ENCODE measurements at regions not wholly inside any gene's neighbourhood (a gene's known extent, or its start where the extent isn't known, plus 50 kb on each side); places are given as distances from the start of the nearest gene placed in this dataset.

GRCh38 chr4:71240094-71240493 is 98.7 kb upstream of the SLC4A4 start:
- Histone ChIP-seq H3K27ac (replicated peaks) (no peak overlapping the region), H3K27me3 (ENCODE audit: low read depth) (no peaks in the 10 kb centered on the region), H3K4me1 (peaks cover 58% of the 10 kb centered on the region), H3K4me3 (no peak overlapping the region), H3K9me3 (replicated peaks) (no peaks in the 10 kb centered on the region), H3K36me3 (no peaks in the 10 kb centered on the region)
- intact Hi-C loops (cut with micrococcal nuclease), result no loop called here
- TF ChIP-seq CTCF (IDR thresholded peaks at IDR 0.05; ENCODE audit: borderline replicate concordance), result no peak
- DNase-seq, result no peak

GRCh38 chr4:71241501-71242288 is 97.1 kb upstream of the SLC4A4 start:
- intact Hi-C loops (cut with micrococcal nuclease), result no loop called here
- peaks cover 53% of the 10 kb centered on the region for H3K4me1 ChIP-seq
- no peak for TF ChIP-seq CTCF (IDR thresholded peaks at IDR 0.05; ENCODE audit: borderline replicate concordance)
- peak overlapping the region; percentile 81 for H3K27ac ChIP-seq (replicated peaks)
- H3K27me3 ChIP-seq (ENCODE audit: low read depth), result no peaks in the 10 kb centered on the region
- no peaks in the 10 kb centered on the region for H3K36me3 ChIP-seq
- peak overlapping the region; percentile 32 for H3K4me3 ChIP-seq
- DNase-seq, result peak; percentile 31
- H3K9me3 ChIP-seq (replicated peaks), result no peaks in the 10 kb centered on the region

- no peak for DNase-seq
- no peak overlapping the region for H3K4me3 ChIP-seq
- H3K4me1 ChIP-seq, result peaks cover 52% of the 10 kb centered on the region
- no peaks in the 10 kb centered on the region for H3K9me3 ChIP-seq (replicated peaks)
- no peak overlapping the region for H3K27ac ChIP-seq (replicated peaks)
- intact Hi-C loops (cut with micrococcal nuclease), result no loop called here
- H3K36me3 ChIP-seq, result no peaks in the 10 kb centered on the region
- no peak for TF ChIP-seq CTCF (IDR thresholded peaks at IDR 0.05; ENCODE audit: borderline replicate concordance)
- no peaks in the 10 kb centered on the region for H3K27me3 ChIP-seq (ENCODE audit: low read depth)
These were observed 95.6 kb upstream of the SLC4A4 start for GRCh38 chr4:71243091-71243833.

- Histone ChIP-seq H3K36me3 (no peaks in the 10 kb centered on the region), H3K4me3 (no peak overlapping the region), H3K4me1 (peaks cover 35% of the 10 kb centered on the region), H3K9me3 (replicated peaks) (no peaks in the 10 kb centered on the region), H3K27me3 (ENCODE audit: low read depth) (no peaks in the 10 kb centered on the region), H3K27ac (replicated peaks) (peak overlapping the region; percentile 43)
- intact Hi-C loops (cut with micrococcal nuclease), result no loop called here
- TF ChIP-seq CTCF (IDR thresholded peaks at IDR 0.05; ENCODE audit: borderline replicate concordance), result no peak
- no peak for DNase-seq
These were observed 91.1 kb upstream of the SLC4A4 start for GRCh38 chr4:71247706-71248105.

- H3K27ac ChIP-seq (replicated peaks), result peak overlapping the region; percentile 60
- H3K4me1 ChIP-seq, result peaks cover 52% of the 10 kb centered on the region
- no peaks in the 10 kb centered on the region for H3K9me3 ChIP-seq (replicated peaks)
- no peak for TF ChIP-seq CTCF (IDR thresholded peaks at IDR 0.05; ENCODE audit: borderline replicate concordance)
- no peaks in the 10 kb centered on the region for H3K27me3 ChIP-seq (ENCODE audit: low read depth)
- H3K36me3 ChIP-seq, result no peaks in the 10 kb centered on the region
- no peak for DNase-seq
- intact Hi-C loops (cut with micrococcal nuclease), result no loop called here
- H3K4me3 ChIP-seq, result no peak overlapping the region
These were observed 87.6 kb upstream of the SLC4A4 start for GRCh38 chr4:71251261-71251660.

All from left ventricle myocardium inferior (tissue), 1 donor.